DMS114 treated with DMSO at 0.1 percent for 48 hours (cell line): ENCODE measurements at regions not wholly inside any gene's neighbourhood (a gene's known extent, or its start where the extent isn't known, plus 50 kb on each side); places are given as distances from the start of the nearest gene placed in this dataset.
"Not testable (repeated sequence)": the region's sequence is repeated elsewhere in the genome, so short reads cannot be mapped to it uniquely, and the experiment has no call there.

Experiments used
- DNase-seq: peaks from one replicate; lab custom pipeline; 2025; ENCODE audit not compliant: unreplicated experiment; lab: John Stamatoyannopoulos, UW

DNA sequence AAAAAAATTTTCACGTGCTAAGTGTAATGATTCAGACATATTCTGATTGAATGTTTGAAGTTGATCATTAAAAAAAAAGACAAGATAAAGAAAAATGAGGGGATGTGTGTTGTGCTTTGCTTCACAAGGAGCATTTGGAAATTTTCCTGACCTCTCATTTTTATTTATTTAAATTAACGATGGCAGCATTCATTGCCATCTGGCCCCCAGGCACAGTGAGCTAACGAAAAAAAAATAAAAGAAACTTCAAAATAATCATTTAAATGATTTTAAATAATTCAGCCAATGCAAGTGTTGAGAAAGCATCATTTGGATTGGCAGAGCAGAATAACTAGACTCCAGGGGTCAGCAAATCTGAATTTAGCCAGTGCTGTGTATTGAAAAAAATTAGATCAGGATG, 1037.2 kb downstream of the CDH11 start:
- DNase-seq = no peak

DNA sequence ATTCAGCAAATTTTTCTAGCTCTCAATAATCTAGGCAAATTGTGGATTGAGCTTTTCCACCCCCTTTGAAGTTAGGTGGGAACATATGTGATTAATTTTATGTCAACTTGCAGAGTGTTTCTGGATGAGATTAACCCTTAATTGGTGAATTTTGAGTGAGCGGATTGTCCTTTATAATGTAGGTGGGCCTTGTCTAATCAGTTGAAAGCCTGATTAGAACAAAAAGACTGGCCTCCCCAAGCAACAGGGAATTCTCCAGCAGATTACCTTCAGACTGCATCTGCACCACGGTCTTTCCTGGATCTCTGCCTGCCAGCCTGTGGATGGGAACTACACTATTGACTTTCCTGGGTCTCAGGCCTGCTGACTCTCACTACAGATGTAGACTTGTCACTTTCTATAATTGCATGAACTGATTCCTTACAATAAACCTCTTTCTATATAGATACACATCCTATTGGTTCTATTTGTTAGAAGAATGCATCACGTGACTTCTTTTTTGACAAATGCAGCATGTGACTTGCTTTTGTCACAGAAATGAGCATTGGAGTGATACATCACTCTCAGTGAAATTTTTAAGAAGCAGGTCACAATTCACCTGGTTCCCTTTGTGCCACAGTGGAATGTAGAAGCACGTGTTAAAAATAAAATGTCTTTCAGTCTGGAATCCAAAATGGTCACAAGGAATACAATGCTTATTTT, 1038.3 kb downstream of the CDH11 start:
- no peak for DNase-seq

DNA sequence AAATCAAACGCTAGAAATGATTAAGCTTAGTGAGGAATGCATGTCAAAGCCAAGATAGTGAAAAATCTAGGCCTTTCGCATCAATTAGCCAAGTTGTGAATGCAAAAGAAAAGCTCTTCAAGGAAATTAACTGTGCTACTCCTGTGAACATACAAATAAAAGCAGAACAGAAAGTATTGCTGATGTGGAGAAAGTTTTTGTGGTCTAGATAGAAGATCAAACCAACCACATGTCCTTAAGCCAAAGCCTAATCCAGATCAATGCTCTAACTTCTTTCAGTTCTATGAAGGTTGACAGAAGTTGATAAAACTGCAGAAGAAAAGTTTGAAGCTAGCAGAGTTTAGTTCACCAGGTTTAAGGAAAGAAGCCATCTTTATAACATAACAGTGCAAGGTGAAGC, 1044.6 kb downstream of the CDH11 start:
- no peak for DNase-seq

DNA sequence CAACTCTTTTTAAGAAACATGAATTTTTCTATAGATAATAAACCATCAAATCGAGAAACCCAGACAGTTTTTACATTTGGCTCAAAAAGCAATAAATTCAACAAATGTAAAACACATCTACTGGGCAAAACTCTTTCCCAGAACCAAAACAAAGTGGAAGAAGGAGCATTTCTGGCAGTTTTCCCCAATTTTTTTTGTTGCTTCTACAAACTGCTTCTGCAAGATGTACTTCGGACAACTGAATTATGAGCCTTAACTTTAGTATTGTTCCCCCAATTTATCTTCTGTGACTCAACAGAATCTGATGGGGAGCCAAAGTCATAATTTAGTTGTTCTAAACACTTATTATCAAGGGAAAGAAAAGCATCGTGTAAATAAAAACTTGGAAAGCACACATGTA, 1047.2 kb downstream of the CDH11 start:
- DNase-seq = no peak

DNA sequence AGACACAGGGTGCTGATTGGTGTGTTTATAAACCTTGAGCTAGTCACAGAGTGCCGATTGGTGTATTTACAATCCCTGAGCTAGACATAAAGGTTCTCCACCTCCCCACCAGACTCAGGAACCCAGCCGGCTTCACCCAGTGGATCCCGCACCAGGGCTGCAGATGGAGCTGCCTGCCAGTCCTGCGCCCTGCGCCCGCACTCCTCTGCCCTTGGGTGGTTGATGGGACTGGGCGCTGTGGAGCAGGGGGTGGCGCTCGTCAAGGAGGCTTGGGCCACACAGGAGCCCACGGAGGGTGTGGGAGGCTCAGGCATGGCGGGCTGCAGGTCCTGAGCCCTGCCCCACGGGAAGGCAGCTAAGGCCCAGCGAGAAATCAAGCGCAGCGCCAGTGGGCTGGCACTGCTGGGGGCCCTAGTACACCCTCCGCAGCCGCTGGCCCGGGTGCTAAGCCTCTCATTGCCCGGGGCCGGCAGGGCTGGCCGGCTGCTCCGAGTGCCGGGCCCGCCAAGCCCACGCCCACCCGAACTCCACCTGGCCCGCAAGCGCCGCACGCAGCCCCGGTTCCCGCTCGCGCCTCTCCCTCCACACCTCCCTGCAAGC, 1049.6 kb downstream of the CDH11 start:
- DNase-seq = not testable (repeated sequence)

DNA sequence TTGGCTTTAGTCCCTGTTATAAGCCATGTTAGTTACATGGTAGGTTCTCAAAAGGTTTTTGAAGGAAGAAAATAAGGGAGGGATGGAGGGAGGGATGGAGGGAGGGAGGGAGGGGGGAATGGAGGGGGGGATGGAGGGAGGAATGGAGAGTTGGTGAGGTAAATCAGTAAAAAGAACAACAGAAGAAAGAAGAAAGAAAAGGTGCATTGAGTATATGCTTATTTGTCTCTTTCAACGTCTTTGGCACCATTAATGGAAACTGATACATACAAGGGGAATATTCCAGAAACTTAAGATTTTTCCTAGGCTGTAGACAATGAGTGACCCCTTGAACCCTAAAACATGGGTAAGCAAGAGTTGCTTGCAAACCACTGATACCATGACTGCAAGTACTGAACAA, 1056.3 kb downstream of the CDH11 start:
- no peak for DNase-seq

DNA sequence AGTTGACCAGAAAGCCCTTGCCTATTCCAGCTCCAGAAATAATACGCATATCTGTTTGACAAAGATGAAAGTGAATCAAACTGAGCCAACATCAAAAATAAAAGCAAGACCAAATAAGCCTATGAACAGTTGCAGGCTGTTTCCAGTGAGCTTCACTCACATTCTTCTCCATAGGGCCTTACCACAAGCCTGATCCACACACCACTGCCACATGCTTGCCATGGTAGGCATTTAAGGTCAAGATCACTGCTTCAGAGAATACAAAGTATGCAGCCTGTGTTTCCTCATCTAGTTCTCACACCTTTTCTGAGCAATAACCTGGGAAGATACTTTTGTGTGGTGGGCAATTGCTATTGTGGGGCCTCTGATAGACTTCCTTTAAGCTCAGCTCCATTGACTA, 1060.2 kb downstream of the CDH11 start:
- no peak for DNase-seq

DNA sequence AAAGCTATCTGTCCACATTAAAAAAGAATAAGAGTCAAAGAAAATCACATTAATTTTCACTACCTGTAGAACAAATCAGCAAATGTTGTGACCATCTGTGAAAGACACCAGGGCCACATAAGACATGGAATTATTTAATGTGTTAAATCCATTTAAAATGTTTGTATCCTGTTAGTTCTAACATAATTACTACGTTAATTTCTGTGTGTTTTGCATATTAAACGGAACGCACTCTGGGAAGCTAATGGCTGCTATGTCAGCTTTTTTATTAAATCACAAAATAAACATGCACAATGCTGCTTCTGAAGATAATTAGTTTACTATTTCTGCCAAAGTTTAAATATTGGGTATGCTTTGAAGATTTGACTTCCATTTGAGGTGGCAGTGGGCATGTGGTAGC, 1061.2 kb downstream of the CDH11 start:
- DNase-seq = no peak

DNA sequence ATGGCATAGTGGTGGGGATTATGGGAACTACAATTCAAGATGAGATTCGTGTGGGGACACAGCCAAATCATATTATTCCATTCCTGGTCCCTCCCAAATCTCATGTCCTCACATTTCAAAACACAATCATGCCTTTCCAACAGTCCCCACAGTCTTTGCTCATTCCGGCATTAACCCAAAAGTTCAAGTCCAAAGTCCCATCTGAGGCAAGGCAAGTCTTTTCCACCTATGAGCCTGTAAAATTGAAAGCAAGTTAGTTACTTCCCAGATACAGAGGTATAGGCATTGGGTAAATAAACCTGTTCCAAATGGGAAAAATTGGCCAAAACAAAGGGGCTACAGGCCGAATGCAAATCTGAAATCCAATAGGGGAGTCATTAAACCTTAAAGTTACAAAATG, 1063.2 kb downstream of the CDH11 start:
- no peak for DNase-seq

DNA sequence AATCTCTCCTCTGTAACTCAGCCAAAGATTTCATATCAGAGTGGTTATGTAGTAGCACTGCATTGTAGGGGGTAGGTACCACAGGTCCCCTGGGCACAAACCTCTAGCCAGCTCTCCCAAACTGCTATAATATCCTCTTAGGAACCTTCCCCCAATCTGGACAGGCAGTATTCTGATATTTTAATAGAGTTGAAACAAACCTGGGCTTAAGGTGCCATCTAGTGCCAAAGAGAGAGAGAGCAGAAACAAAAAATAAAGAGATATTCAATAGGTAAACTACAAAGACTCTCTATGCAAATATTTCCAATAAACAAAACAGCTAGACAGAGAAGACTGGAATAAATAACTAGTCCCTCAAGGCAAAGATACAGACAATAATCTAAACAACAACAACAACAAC, 1070.0 kb downstream of the CDH11 start:
- DNase-seq = peak; percentile 19

DNA sequence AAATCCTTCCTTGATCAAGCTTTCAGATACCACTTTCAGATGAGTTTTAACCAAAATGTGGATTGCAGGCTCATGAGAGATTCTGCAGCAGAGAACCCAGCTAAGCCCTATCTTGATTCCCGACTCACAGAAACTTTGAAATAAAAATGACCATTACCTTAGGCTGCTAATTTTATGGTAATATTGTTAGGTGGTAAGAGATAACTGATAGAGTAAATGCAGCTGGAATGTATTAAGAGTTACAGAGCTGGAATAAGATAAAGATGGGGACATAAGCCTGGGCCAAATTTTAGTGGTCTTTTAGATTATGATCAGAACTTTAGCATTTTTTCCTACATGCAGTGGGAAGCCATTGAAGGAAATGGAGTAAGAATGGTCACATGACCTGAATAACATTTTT, 1074.0 kb downstream of the CDH11 start:
- no peak for DNase-seq

DNA sequence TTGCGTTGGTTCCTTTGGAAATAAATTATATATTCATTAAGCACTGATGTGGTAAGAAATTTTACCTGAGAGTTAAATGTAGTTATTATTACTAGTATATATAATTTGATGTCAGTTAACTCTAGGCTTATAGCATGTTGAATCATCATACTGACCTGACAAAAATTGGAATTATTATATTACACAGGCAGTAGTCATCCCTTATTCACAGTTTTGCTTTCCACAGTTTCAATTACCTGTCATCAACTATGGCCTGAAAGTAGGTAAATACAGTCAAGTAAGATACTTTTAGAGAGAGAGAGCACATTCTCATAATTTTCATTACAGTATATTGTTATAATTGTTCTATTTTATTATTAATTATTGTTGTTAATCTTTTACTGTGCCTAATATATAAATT, 1074.7 kb downstream of the CDH11 start:
- DNase-seq = no peak

DNA sequence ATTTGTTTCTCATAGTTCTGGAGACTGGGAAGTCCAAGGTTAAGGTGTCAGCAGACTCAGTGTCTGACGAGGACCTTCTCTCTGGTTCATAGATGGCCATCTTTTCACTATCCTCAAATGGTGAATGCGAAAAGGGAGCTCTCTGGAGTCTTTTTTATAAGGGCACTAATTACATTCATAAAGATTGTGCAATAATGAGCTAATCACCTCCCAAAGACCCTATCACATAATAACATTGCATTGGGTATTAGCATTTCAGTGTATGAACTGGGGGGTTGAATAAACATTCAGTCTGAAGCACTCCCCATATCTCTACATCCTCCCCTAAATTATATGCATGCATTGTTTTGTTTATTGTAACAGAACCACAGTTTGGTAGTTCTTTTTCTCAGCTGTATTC, 1086.5 kb downstream of the CDH11 start:
- DNase-seq = no peak

DNA sequence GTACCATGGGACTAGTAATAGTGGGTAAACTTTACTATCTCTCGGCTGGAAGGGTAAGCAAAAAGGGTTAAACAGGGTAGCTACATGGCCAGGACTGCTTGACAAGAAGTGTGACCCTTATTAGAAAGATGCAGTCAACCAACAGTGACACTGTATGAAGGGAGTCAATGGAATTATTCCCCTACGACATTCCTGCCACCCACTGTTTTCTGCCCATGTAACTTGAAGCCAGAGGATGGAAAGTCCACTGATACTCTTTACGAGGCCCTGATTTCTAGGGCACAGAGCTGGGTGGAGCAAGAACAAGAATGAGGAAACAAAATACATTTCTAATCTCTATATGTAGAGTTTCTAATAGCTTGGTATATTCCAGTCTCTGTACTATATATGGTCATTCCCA, 1102.5 kb downstream of the CDH11 start:
- no peak for DNase-seq

DNA sequence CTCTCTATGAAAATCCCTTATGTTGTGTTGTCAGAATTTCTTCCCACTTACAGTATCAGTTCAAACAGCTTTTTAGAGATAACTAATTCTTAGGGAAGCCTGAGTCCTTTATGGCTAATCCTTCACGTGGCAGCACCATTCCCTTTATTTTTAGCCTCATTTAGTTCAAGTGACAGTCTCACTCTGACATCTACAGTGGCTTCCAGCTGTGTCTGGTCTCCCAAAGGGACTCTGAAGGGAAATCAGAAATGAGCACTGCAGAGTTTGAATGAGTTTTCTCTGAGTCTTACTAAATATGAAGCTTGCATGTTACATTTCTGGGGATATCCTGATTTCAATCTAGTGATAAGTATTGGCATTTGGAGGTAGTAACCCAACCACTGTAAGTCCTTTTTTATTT, 1104.1 kb downstream of the CDH11 start:
- no peak for DNase-seq

DNA sequence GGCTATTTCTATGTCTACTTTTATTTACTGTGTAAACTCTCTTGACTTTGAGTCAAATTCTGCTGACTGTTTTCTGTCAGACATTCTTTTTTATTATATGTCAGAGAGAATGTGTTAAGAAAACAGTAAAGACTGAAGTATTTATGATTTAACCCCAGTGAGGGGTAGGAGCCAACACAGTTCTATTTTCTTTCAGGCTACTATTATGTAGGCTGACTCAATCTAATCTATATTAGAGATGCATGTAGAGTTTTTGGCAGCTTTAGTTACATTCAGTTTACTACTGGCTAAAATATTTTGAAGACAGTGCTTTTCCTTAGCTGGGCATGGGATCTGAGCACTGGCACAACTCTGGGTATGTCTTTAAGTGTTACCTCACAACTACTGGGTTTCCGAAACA, 1108.0 kb downstream of the CDH11 start:
- no peak for DNase-seq

DNA sequence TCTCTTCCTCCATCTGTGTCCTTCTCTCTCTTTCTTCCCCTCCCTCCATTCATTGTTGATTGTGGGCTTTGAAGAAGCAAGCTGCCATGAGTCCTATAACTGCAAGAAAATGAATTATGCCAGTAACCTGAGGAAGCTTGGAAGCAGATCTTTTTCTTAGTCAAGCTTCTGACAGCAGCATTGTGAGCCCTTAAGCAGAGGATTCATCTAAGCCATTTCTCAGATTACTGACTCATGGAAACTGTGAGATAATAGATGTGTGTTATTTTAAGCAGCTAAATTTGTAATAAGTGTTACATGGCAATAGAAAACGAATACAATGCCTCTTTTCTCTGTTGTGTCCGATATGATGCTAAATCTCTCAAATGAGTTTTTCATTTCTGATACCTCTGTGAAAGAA, 1109.7 kb downstream of the CDH11 start:
- DNase-seq = no peak

DNA sequence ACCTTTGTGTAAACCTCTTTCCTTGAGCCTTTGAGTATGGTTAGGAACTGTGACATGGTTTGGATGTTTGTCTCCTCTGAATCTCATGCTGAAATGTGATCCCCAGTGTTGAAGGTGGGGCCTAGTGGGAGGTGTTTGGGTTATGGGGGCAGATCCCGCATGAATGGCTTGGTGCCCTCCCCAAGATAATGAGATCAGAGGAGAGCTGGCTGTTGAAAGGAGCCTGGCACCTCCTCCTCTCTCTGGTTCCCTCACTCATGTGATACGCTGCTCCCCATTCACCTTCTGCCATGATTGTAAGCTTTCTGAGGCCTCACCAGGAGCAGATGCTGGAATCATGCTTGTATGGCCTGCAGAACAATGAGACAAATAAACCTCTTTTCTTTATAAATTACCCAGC, 1110.2 kb downstream of the CDH11 start:
- DNase-seq = no peak

DNA sequence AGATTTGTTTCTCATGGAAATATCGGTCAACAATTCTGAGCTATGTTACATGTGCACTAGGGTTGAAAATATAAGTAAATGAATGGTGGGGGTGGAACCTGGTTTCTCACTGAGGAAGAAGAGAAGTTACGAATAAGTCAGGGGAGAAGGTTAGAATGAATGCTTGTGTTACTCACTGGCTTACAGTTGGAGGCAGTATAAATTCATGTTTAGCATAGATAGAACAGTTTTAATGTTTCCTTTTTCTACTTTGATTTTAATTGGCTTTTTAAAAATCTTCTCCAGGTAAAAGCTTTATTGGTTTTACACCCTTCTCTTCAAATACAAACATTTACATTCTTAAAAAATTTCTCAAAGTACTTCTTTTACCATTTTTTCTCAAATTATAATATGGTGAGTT, 1113.7 kb downstream of the CDH11 start:
- DNase-seq = no peak

DNA sequence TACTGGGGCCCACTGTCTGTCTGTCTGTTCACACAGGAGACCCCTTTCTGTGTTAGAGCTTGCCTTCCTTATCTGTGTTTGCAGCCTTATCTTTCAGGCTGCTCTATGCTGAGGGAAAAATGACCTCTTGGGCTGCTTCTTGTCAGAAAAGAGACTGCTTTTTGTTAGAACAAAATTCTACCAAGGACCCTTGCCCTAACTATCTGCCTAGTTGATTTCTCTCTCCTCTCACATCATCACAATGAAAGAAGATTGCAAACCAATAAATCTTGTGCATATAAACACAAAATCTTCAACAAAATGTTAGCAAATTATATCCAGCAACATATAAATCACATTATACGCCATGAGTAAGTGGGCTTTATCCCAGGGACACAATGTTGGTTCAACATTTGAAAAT, 1117.7 kb downstream of the CDH11 start:
- no peak for DNase-seq

DNA sequence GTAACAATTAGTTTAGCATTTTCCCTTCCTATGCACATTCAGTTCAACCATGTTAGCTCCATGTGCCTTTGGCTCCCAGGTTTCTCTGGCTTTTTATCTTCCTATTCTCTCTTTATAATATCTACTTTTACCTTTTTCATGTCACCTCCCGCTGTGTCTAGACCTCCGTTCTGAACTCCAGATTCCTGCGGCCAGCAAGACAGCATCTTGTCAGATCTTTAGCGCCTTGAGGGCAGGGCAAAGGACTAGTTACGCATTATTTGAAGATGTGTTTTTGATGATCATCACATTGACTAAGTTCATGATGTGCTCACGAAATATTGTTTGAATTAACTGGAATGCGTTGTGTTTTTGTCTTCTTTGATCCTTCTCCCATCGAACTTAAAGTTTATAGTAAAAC, 1126.8 kb downstream of the CDH11 start:
- no peak for DNase-seq

DNA sequence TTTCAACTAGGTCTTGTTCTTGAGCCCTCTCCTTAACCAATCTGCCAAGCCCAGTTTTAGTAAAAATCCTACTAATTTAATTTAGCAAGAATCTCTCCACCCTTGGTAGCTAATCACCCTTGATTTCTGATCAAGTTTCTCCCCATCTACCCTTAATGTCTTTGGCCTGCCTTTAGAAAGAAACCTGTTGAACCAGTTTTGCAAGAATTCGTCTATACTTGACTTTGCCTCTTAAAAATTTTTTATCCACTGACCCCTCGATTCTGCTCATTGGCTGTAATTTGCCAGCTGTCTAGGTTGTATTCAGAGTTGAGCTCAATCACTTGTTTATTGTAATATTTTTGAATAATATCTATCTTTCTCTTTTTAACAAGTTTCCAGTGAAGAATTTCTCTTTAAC, 1138.5 kb downstream of the CDH11 start:
- DNase-seq = no peak

DNA sequence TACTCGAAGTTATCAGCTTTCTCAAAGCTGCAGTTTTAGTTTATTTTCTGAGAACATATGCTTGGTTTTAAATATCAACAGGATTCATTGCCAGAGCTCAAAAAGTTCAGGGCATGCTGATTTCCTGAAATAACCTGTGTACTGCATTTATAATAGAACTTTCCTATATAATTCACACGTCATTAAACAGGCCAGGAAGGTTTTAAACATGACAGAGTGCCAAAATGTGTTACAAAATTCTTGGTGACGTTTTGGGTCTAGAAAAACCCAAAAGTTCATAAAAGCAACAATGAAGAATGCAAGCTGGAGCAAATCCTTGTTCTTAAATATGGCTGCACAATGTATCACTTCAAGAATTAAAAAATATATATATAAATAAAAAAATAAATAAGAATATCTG, 1139.1 kb downstream of the CDH11 start:
- DNase-seq = no peak
